ENCODE measurements at regions not wholly inside any gene's neighbourhood (a gene's known extent, or its start where the extent isn't known, plus 50 kb on each side); places are given as distances from the start of the nearest gene placed in this dataset.

DNA sequence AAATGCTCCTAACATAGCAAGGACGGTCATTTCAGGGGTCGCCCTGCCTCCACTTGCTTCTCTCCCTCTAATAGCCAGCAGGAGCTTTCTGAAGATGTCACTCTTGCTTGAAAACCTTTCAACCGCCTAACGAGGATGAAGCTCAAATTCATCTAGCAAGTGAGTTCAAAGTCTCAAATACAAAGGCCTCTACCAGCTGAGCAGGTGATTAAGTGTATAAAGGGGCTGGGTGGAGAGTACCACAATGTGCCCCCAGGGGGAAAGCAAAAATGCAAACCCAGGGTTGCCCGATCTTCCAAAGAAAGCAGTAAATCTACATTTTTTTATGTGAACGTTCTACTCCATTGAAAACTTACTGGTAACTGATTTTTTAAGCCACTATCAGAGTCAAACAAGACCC, 50.4 kb upstream of the GRIP2 start:
- TF ChIP-seq CTCF (conservative IDR thresholded peaks at IDR 0.05; ENCODE audit: low read depth, low read length) (no peak), EZH2phosphoT487 (IDR thresholded peaks at IDR 0.05; ENCODE audit: borderline replicate concordance, low read length) (no peak)
